Lower leg skin (tissue), 4 donors: ENCODE measurements at regions not wholly inside any gene's neighbourhood (a gene's known extent, or its start where the extent isn't known, plus 50 kb on each side); places are given as distances from the start of the nearest gene placed in this dataset.
"Not testable (repeated sequence)": the region's sequence is repeated elsewhere in the genome, so short reads cannot be mapped to it uniquely, and the experiment has no call there.

ENCODE experiments used
- DNase-seq, 2 donors: peaks; one replicate each; pipeline ENCODE4 v3.0.0-alpha.2; 2019; ENCODE audit warnings: low spot score in 2 of 2
- H3K4me3 ChIP-seq: fragments of 200-600 bp; sonication (generic); 2 replicates; pipeline ENCODE4 v1.5.1; 2017; ENCODE audit warnings: mild to moderate bottlenecking, low read depth; ENCODE audit not compliant: poor library complexity, severe bottlenecking
- CTCF ChIP-seq, 3 donors: fragments of 450-650 bp; IDR thresholded peaks; one replicate each; pipeline ENCODE4 v1.5.1; 2016; ENCODE audit warnings: antibody characterized with exemption in 3 of 3, mild to moderate bottlenecking in 3 of 3, moderate library complexity in 2 of 3
- POLR2A ChIP-seq, 2 donors: fragments of 450-650 bp; IDR thresholded peaks; one replicate each; pipeline ENCODE4 v1.6.1; 2016 to 2017; ENCODE audit warnings: antibody characterized with exemption in 2 of 2, mild to moderate bottlenecking in 1 of 2, moderate library complexity in 1 of 2
- WGBS, 2 donors: methylation state at CpG; one replicate each; pipeline ENCODE4 v1.1.5; 2018; 5-methylcytosine and 5-hydroxymethylcytosine counted together
- intact Hi-C: fragments of 100-400 bp; cut with DNase I; formaldehyde crosslinking; loops from one replicate; pipeline ENCODE4 v1.15.0; 2023; ENCODE audit warnings: low total_unique reads

- TF ChIP-seq CTCF (IDR thresholded peaks at IDR 0.05) = no peak
- TF ChIP-seq POLR2A (IDR thresholded peaks at IDR 0.05) = no peak
- H3K4me3 ChIP-seq = no peak overlapping the region
- DNase-seq = no peak
- 64 to 65% methylated on average over 4 of the region's 4 CpGs for WGBS, 2 donors
- intact Hi-C loops = no loop called here
Observed at GRCh38 chr5:166117072-166118066, 2174.1 kb upstream of the WWC1 start.

GRCh38 chr5:166119506-166119905, 2171.9 kb upstream of the WWC1 start:
- no peak for TF ChIP-seq CTCF (IDR thresholded peaks at IDR 0.05)
- no peak for TF ChIP-seq POLR2A (IDR thresholded peaks at IDR 0.05)
- no peak overlapping the region for H3K4me3 ChIP-seq
- 81% methylated on average over 2 of the region's 2 CpGs for WGBS, 2 donors
- intact Hi-C loops = no loop called here
- no peak for DNase-seq

GRCh38 chr5:166123717-166124116, 2167.7 kb upstream of the WWC1 start:
- no peak for DNase-seq
- WGBS, 2 donors = 37 to 56% methylated on average over 4 of the region's 4 CpGs
- intact Hi-C loops = loop anchor here (5.0 kb wide), 1 partner anchor 1316 kb away; no protein-coding TSS in a partner anchor
- H3K4me3 ChIP-seq = no peak overlapping the region
- TF ChIP-seq POLR2A (IDR thresholded peaks at IDR 0.05) (no peak), CTCF (IDR thresholded peaks at IDR 0.05) (no peak)

- no peak for DNase-seq
- 87 to 94% methylated on average over 9 to 10 of the region's 10 CpGs for WGBS, 2 donors
- H3K4me3 ChIP-seq = no peak overlapping the region
- intact Hi-C loops = no loop called here
- TF ChIP-seq POLR2A (IDR thresholded peaks at IDR 0.05) = no peak
- TF ChIP-seq CTCF (IDR thresholded peaks at IDR 0.05) = no peak
Observed at GRCh38 chr5:166127766-166128570, 2163.5 kb upstream of the WWC1 start.

GRCh38 chr5:166145107-166145506, 2146.3 kb upstream of the WWC1 start:
- intact Hi-C loops, DNase-seq, H3K4me3 ChIP-seq: not testable (repeated sequence)
- WGBS, 2 donors = 94 to 97% methylated on average over 6 to 15 of the region's 17 CpGs
